Muscle of leg (tissue), 3 donors: ENCODE measurements at regions not wholly inside any gene's neighbourhood (a gene's known extent, or its start where the extent isn't known, plus 50 kb on each side); places are given as distances from the start of the nearest gene placed in this dataset.
"Not testable (repeated sequence)": the region's sequence is repeated elsewhere in the genome, so short reads cannot be mapped to it uniquely, and the experiment has no call there.

Source experiments
- DNase-seq: peaks from one replicate; pipeline ENCODE4 v3.0.0; 2013
- H3K27ac ChIP-seq: one replicate; pipeline ENCODE4 v1.5.1; 2013; ENCODE audit warnings: mild to moderate bottlenecking, low read length, control low read depth
- H3K27me3 ChIP-seq: one replicate; pipeline ENCODE4 v1.6.1; 2013; ENCODE audit warnings: low read length; ENCODE audit not compliant: control insufficient read depth, insufficient read depth
- H3K36me3 ChIP-seq: one replicate; pipeline ENCODE4 v1.6.1; 2013; ENCODE audit warnings: low read length; ENCODE audit not compliant: control insufficient read depth, insufficient read depth
- H3K4me1 ChIP-seq: one replicate; pipeline ENCODE4 v1.6.1; 2013; ENCODE audit warnings: low read length; ENCODE audit not compliant: control insufficient read depth, insufficient read depth
- H3K4me3 ChIP-seq: one replicate; pipeline ENCODE4 v1.5.1; 2013; ENCODE audit warnings: low read length, control low read depth
- H3K9me3 ChIP-seq: replicated peaks from 2 replicates; pipeline ENCODE4 v1.6.1; 2013; ENCODE audit warnings: low read depth, low read length; ENCODE audit not compliant: control insufficient read depth
- WGBS: methylation state at CpG from one replicate; pipeline ENCODE4 v1.1.5; 2013; ENCODE audit warnings: missing lambda C conversion rate; ENCODE audit not compliant: insufficient coverage; 5-methylcytosine and 5-hydroxymethylcytosine counted together

- H3K4me1 ChIP-seq = no peaks in the 10 kb centered on the region
- no CpG with 5 or more reads among the region's 2 CpGs for WGBS
- no peaks in the 10 kb centered on the region for H3K27me3 ChIP-seq
- no peak for DNase-seq
- H3K4me3 ChIP-seq = no peak overlapping the region
- H3K36me3 ChIP-seq = no peaks in the 10 kb centered on the region
- H3K27ac ChIP-seq = no peak overlapping the region
- no peaks in the 10 kb centered on the region for H3K9me3 ChIP-seq
These were observed 274.4 kb upstream of the TOM1L1 start for GRCh38 chr17:54626146-54626703.

- H3K27ac ChIP-seq, H3K27me3 ChIP-seq, H3K4me1 ChIP-seq, H3K9me3 ChIP-seq, H3K4me3 ChIP-seq, H3K36me3 ChIP-seq, DNase-seq: not testable (repeated sequence)
- 77% methylated on average over 6 of the region's 6 CpGs for whole genome bisulfite sequencing
These were observed 261.2 kb upstream of the TOM1L1 start for GRCh38 chr17:54639426-54639825.

- no peak overlapping the region for H3K4me3 ChIP-seq
- 65% methylated on average over 9 of the region's 12 CpGs for WGBS
- H3K9me3 ChIP-seq = no peaks in the 10 kb centered on the region
- H3K4me1 ChIP-seq = no peaks in the 10 kb centered on the region
- DNase-seq = no peak
- no peaks in the 10 kb centered on the region for H3K36me3 ChIP-seq
- H3K27me3 ChIP-seq = no peaks in the 10 kb centered on the region
- H3K27ac ChIP-seq = no peak overlapping the region
These were observed 237.4 kb upstream of the TOM1L1 start for GRCh38 chr17:54662978-54663876.

- Histone ChIP-seq H3K9me3 (no peaks in the 10 kb centered on the region), H3K36me3 (no peaks in the 10 kb centered on the region), H3K4me1 (no peaks in the 10 kb centered on the region), H3K4me3 (no peak overlapping the region), H3K27ac (no peak overlapping the region), H3K27me3 (no peaks in the 10 kb centered on the region)
- DNase-seq = no peak
- 80% methylated on average over 1 of the region's 4 CpGs for WGBS
These were observed 234.1 kb upstream of the TOM1L1 start for GRCh38 chr17:54666559-54666958.

GRCh38 chr17:54678158-54678557 lies 222.5 kb upstream of the TOM1L1 start:
- no peak for DNase-seq
- Histone ChIP-seq H3K36me3 (no peaks in the 10 kb centered on the region), H3K4me3 (no peak overlapping the region), H3K4me1 (no peaks in the 10 kb centered on the region), H3K27me3 (no peaks in the 10 kb centered on the region), H3K9me3 (no peaks in the 10 kb centered on the region), H3K27ac (no peak overlapping the region)

- DNase-seq = peak; percentile 4
- WGBS = no CpG with 5 or more reads among the region's 9 CpGs
- H3K9me3 ChIP-seq = no peaks in the 10 kb centered on the region
- H3K27ac ChIP-seq = no peak overlapping the region
- H3K36me3 ChIP-seq = no peaks in the 10 kb centered on the region
- H3K27me3 ChIP-seq = no peaks in the 10 kb centered on the region
- H3K4me3 ChIP-seq = no peak overlapping the region
- no peaks in the 10 kb centered on the region for H3K4me1 ChIP-seq
These were observed 220.2 kb upstream of the TOM1L1 start for GRCh38 chr17:54680410-54680809.

- no peaks in the 10 kb centered on the region for H3K9me3 ChIP-seq
- WGBS = no CpG with 5 or more reads among the region's 2 CpGs
These were observed 206.3 kb upstream of the TOM1L1 start for GRCh38 chr17:54694287-54694887.

GRCh38 chr17:54712798-54713197 lies 187.9 kb upstream of the TOM1L1 start:
- not testable (repeated sequence) for H3K36me3 ChIP-seq, H3K27ac ChIP-seq, DNase-seq, H3K4me1 ChIP-seq, H3K27me3 ChIP-seq, H3K9me3 ChIP-seq, H3K4me3 ChIP-seq
- 43% methylated on average over 3 of the region's 4 CpGs for WGBS

More at GRCh38 chr17:54694287-54694887, 206.3 kb upstream of the TOM1L1 start:
- H3K27me3 ChIP-seq = no peaks in the 10 kb centered on the region
- H3K4me3 ChIP-seq = no peak overlapping the region
- no peaks in the 10 kb centered on the region for H3K36me3 ChIP-seq
- no peak overlapping the region for H3K27ac ChIP-seq
- no peaks in the 10 kb centered on the region for H3K4me1 ChIP-seq
- no peak for DNase-seq

GRCh38 chr17:54718286-54718685 lies 182.4 kb upstream of the TOM1L1 start:
- no CpG with 5 or more reads among the region's 2 CpGs for WGBS
- H3K9me3 ChIP-seq = no peaks in the 10 kb centered on the region
- DNase-seq = no peak
- no peaks in the 10 kb centered on the region for H3K36me3 ChIP-seq
- no peaks in the 10 kb centered on the region for H3K27me3 ChIP-seq
- no peak overlapping the region for H3K4me3 ChIP-seq
- H3K27ac ChIP-seq = no peak overlapping the region
- no peaks in the 10 kb centered on the region for H3K4me1 ChIP-seq

GRCh38 chr17:54727624-54728023 lies 173.0 kb upstream of the TOM1L1 start:
- Histone ChIP-seq H3K9me3 (peaks cover 19% of the 10 kb centered on the region), H3K27me3 (no peaks in the 10 kb centered on the region), H3K4me1 (no peaks in the 10 kb centered on the region), H3K36me3 (no peaks in the 10 kb centered on the region), H3K4me3 (no peak overlapping the region), H3K27ac (no peak overlapping the region)
- no peak for DNase-seq
